Muscle of back (tissue), 3 donors: ENCODE measurements at regions not wholly inside any gene's neighbourhood (a gene's known extent, or its start where the extent isn't known, plus 50 kb on each side); places are given as distances from the start of the nearest gene placed in this dataset.

Experiments used
- DNase-seq, 3 donors: peaks; one replicate each; pipeline versions ENCODE4 v3.0.0 to v3.0.0-alpha.2; 2013

GRCh38 chr7:144969787-144970186 lies 133.9 kb upstream of the TPK1 start:
- no peak for DNase-seq

GRCh38 chr7:144960763-144961162 lies 124.9 kb upstream of the TPK1 start:
- DNase-seq: no peak

DNA sequence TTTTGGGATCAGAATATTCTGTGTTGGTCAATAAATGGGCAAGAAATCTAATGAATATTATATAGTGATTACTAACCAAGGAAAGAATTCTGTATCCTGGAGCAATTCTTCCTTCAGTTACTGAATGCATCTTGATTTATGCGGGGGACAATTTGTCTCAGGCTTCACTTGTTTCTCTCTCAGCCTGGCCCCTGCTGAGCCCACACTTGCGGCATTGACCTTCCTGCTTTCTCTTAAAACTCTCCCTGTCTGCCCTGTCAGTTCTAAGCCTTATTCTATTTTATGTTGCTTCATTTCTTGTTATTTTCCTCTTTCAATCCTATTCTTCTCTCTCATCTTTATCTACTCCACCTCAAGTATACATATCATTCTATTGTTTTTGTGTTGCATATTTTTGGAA lies 122.1 kb upstream of the TPK1 start:
- no peak for DNase-seq

- no peak for DNase-seq
Measured at GRCh38 chr7:144955422-144955821, 119.6 kb upstream of the TPK1 start.

- DNase-seq: no peak
Measured at GRCh38 chr7:144941127-144941526, 105.3 kb upstream of the TPK1 start.

DNA sequence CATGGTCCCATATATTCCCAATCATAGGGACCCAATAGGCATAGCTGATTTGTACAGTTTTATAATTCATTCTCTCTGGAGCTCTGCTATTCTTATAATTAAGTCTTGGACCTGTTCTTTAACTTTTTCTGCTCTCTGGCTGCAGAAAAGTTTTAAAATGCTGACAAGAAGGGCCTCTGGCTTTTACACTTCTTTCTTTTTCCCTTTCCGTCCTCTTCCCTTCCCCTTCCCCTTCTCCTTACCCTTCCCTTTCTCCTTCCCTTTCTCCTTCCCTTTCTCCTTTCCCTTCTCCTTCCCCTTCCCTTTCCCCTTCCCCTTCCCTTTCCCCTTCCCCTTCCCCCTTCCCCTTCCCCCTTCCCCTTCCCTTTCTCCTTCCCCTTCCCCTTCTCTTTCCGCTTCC lies 101.3 kb upstream of the TPK1 start:
- DNase-seq: no peak

DNA sequence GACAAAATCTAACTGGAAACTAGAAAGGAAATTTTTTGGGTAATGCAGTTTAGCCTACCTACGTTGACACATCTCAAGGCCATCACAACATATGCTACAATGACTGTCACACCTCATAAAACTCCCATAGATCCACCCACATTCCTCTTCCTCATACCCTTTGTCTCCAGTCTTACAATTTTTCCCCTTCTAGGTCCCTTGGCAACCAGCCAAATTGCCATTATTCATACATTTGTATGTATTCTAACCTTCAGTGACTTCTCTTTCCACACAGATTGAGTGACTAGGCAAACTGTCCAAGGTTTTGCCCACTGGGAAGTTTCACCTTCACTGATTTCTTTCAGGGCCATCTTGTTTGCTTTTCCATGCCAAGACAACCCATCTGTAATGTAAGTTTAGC lies 100.5 kb upstream of the TPK1 start:
- DNase-seq: no peak

DNA sequence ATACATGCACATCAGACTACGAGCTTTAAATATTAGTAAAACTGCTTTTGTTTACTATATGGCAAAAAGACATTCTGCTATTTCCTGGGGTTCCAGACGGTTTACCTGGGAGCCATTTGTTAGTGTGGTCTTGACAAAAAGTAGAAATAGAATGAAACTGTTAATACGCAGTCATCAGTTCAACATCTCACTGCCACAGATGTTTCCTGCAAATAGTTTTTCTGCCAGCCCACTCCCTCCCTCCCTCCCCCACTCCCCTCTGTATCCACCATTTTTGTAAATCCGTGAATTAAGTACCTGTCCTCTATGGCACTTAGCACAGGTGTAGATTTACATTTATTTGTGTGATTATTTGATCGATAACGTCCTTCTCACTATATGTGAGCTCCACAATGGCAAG lies 74.6 kb upstream of the TPK1 start:
- DNase-seq: no peak

DNA sequence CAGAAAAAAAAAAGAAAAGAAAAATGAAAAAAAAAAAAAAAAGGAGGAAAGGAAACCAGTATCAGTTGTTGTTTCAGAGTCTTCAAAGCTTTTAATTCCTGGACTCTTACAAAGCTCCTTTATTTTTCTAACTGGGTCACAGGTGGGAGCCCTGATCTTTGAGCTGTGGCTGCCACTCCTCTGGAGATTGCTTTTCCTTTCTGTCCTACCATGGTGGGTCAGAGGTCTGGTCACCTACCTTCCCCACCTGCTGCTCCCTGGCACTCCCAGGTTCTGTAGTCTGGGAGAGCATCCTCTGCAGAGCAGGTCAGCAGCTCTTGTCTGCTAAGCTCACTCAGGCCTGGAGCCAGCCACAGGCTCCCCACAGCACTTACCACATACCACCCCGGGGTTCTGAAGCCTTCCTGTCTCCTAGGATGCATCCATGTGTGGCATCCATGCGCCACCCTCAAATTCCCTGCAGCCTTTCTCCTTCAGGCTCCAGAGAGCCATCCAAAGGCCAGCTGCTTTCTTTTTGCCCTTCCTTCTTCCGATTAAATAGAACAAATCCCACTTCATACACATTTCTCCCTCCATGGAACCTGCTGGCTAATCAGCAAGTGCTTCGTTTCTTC lies 73.2 kb upstream of the TPK1 start:
- no peak for DNase-seq

DNA sequence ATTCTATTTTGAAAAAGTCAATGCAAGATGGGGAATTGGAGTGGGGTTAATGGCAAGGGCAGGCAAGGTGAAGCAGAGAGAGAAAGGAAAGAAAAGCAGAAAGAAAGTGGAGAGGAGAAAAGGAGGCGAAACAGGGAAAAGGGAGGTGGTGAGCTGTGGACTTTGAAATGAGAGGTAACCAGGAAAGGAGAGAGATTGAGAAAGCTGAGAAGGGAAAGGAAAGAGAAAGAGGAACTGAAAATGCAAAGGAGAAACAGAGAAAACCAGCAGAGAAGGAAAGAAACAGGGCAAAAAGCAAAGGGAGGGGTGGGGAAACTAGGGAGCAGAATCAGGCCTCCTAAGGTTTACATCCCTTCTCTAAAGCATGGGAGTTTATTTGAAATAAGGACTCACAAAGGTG lies 72.5 kb upstream of the TPK1 start:
- no peak for DNase-seq

DNA sequence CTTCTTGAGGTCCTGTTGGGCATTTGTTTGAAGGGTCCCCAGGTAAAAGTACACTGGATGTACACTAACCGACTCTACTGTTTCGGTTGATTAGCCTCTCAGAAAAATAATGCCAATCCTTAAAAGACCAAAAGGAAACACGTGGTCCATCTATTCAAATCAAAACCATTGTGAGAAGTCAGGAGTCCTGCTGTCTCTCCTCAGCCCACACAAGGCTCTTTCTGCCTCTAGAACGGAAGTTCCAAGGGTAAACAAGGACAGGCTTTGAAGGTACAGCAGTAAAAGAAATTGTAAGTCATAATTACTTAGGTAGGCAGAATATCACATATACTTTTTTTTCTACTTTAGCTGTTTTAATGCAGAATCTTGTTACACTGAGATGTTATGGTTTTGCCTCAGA lies 71.7 kb upstream of the TPK1 start:
- DNase-seq: no peak

GRCh38 chr7:144903201-144903600 lies 67.3 kb upstream of the TPK1 start:
- DNase-seq: no peak

GRCh38 chr7:144892761-144893160 lies 56.9 kb upstream of the TPK1 start:
- DNase-seq: no peak
